H9 (cell line): ENCODE measurements at regions not wholly inside any gene's neighbourhood (a gene's known extent, or its start where the extent isn't known, plus 50 kb on each side); places are given as distances from the start of the nearest gene placed in this dataset.

Source experiments
- DNase-seq: peaks from one replicate; pipeline ENCODE4 v3.0.0-alpha.2; 2017
- H2AFZ ChIP-seq: one replicate; pipeline ENCODE4 v1.6.1; 2013; ENCODE audit warnings: mild to moderate bottlenecking, low read length, control low read depth, moderate library complexity
- H2AK5ac ChIP-seq: 2 replicates; pipeline ENCODE4 v1.6.1; 2013; ENCODE audit warnings: low read length, control low read depth, mixed read lengths; ENCODE audit not compliant: insufficient read length
- H2BK120ac ChIP-seq: one replicate; pipeline ENCODE4 v1.6.1; 2013; ENCODE audit warnings: low read depth, mild to moderate bottlenecking, low read length, control low read depth, inconsistent platforms; ENCODE audit not compliant: poor library complexity, severe bottlenecking
- H2BK12ac ChIP-seq: 2 replicates; pipeline ENCODE4 v1.6.1; 2013; ENCODE audit warnings: low read length, control low read depth, mixed read lengths, low read depth; ENCODE audit not compliant: insufficient read length
- H2BK15ac ChIP-seq: 2 replicates; pipeline ENCODE4 v1.6.1; 2013; ENCODE audit warnings: low read depth, low read length, control low read depth
- H2BK20ac ChIP-seq: one replicate; pipeline ENCODE4 v1.6.1; 2013; ENCODE audit warnings: low read depth, mild to moderate bottlenecking, low read length, control low read depth, inconsistent platforms; ENCODE audit not compliant: poor library complexity, severe bottlenecking
- H2BK5ac ChIP-seq: 2 replicates; pipeline ENCODE4 v1.6.1; 2013; ENCODE audit warnings: low read length, control low read depth, mixed read lengths; ENCODE audit not compliant: insufficient read length
- H3K14ac ChIP-seq: 2 replicates; pipeline ENCODE4 v1.6.1; 2013; ENCODE audit warnings: low read length, control low read depth; ENCODE audit not compliant: insufficient read depth
- H3K18ac ChIP-seq: 2 replicates; pipeline ENCODE4 v1.6.1; 2013; ENCODE audit warnings: low read depth, mild to moderate bottlenecking, mixed read lengths, low read length, control low read depth; ENCODE audit not compliant: insufficient read length
- H3K23ac ChIP-seq: 2 replicates; pipeline ENCODE4 v1.6.1; 2013; ENCODE audit warnings: low read length, control low read depth, mixed read lengths, low read depth; ENCODE audit not compliant: insufficient read length
- H3K23me2 ChIP-seq: 2 replicates; pipeline ENCODE4 v1.6.1; 2013; ENCODE audit warnings: low read depth, mild to moderate bottlenecking, mixed read lengths, low read length, control low read depth; ENCODE audit not compliant: insufficient read length, poor library complexity, severe bottlenecking
- H3K27ac ChIP-seq: 2 replicates; pipeline ENCODE4 v1.5.1; 2013; ENCODE audit warnings: low read length, control low read depth, mixed read lengths, low read depth; ENCODE audit not compliant: insufficient read length
- H3K27me3 ChIP-seq: 2 replicates; pipeline ENCODE4 v1.6.1; 2013; ENCODE audit warnings: low read length, control low read depth, inconsistent platforms; ENCODE audit not compliant: insufficient read depth
- H3K4ac ChIP-seq: 2 replicates; pipeline ENCODE4 v1.6.1; 2013; ENCODE audit warnings: low read depth, mild to moderate bottlenecking, control low read depth, inconsistent platforms, low read length, moderate library complexity
- H3K4me1 ChIP-seq: 2 replicates; pipeline ENCODE4 v1.6.1; 2013; ENCODE audit warnings: low read length, control low read depth, inconsistent platforms; ENCODE audit not compliant: insufficient read depth
- H3K4me2 ChIP-seq: 2 replicates; pipeline ENCODE4 v1.6.1; 2013; ENCODE audit warnings: low read length, control low read depth, mixed read lengths; ENCODE audit not compliant: insufficient read length, insufficient read depth
- H3K56ac ChIP-seq: 2 replicates; pipeline ENCODE4 v1.6.1; 2013; ENCODE audit warnings: low read depth, mild to moderate bottlenecking, mixed read lengths, low read length, control low read depth; ENCODE audit not compliant: insufficient read length
- H3K79me1 ChIP-seq: 2 replicates; pipeline ENCODE4 v1.6.1; 2013; ENCODE audit warnings: low read depth, mild to moderate bottlenecking, moderate library complexity, low read length, control low read depth, inconsistent platforms; ENCODE audit not compliant: insufficient read depth, poor library complexity, severe bottlenecking
- H3K79me2 ChIP-seq: 2 replicates; pipeline ENCODE4 v1.6.1; 2013; ENCODE audit warnings: low read length, control low read depth, inconsistent platforms; ENCODE audit not compliant: insufficient read depth
- H3K9ac ChIP-seq: 2 replicates; pipeline ENCODE4 v1.6.1; 2013; ENCODE audit warnings: low read length, control low read depth, mixed read lengths; ENCODE audit not compliant: insufficient read length; ENCODE audit errors: extremely low read depth
- H3K9me3 ChIP-seq: one replicate; pipeline ENCODE4 v1.6.1; 2013; ENCODE audit warnings: low read depth, low read length, inconsistent platforms; ENCODE audit not compliant: control insufficient read depth
- H3T11ph ChIP-seq: one replicate; pipeline ENCODE4 v1.6.1; 2013; ENCODE audit warnings: mild to moderate bottlenecking, low read length, control low read depth, inconsistent platforms
- H4K20me1 ChIP-seq: one replicate; pipeline ENCODE4 v1.6.1; 2013; ENCODE audit not compliant: control insufficient read depth, insufficient read length, insufficient read depth
- H4K5ac ChIP-seq: 2 replicates; pipeline ENCODE4 v1.6.1; 2013; ENCODE audit warnings: low read depth, mild to moderate bottlenecking, mixed read lengths, low read length, control low read depth; ENCODE audit not compliant: insufficient read length
- H4K8ac ChIP-seq: replicated peaks from 2 replicates; pipeline ENCODE4 v1.6.1; 2013; ENCODE audit warnings: low read length, control low read depth, mixed read lengths, low read depth; ENCODE audit not compliant: insufficient read length
- H4K91ac ChIP-seq: 2 replicates; pipeline ENCODE4 v1.6.1; 2013; ENCODE audit warnings: low read depth, mild to moderate bottlenecking, moderate library complexity, mixed read lengths, low read length, control low read depth; ENCODE audit not compliant: insufficient read length
- H3K27ac Mint-ChIP-seq, 3 experiments: 2 replicates in 2 of 3; 3 replicates in 1 of 3; pipeline ENCODE4 v1.8.0; 2020 to 2021; ENCODE audit warnings: mixed read lengths in 3 of 3, mild to moderate bottlenecking in 1 of 3, moderate library complexity in 1 of 3
- H3K27me3 Mint-ChIP-seq: 2 replicates; pipeline ENCODE4 v1.8.0; 2021; ENCODE audit warnings: low read depth, mild to moderate bottlenecking, moderate library complexity, mixed read lengths
- H3K36me3 Mint-ChIP-seq, 3 experiments: 2 replicates in 2 of 3; 3 replicates in 1 of 3; pipeline ENCODE4 v1.8.0; 2020 to 2021; ENCODE audit warnings: low read depth in 3 of 3, mixed read lengths in 3 of 3; ENCODE audit not compliant: insufficient read depth in 1 of 3
- H3K4me1 Mint-ChIP-seq, 2 experiments: 2 replicates each; pipeline ENCODE4 v1.8.0; 2020; ENCODE audit warnings: mixed read lengths in 2 of 2
- H3K4me3 Mint-ChIP-seq, 2 experiments: 2 replicates in 1 of 2; 3 replicates in 1 of 2; pipeline ENCODE4 v1.8.0; 2020 to 2021; ENCODE audit warnings: mild to moderate bottlenecking in 2 of 2, mixed read lengths in 2 of 2, moderate library complexity in 1 of 2
- H3K9me3 Mint-ChIP-seq, 2 experiments: 2 replicates in 1 of 2; 3 replicates in 1 of 2; pipeline ENCODE4 v1.8.0; 2020; ENCODE audit warnings: mild to moderate bottlenecking in 2 of 2, mixed read lengths in 2 of 2, moderate library complexity in 1 of 2
- CTCF ChIP-seq: fragments of 200-600 bp; sonication (generic); conservative IDR thresholded peaks from 3 replicates; pipeline ENCODE4 v1.8.0; 2021; ENCODE audit warnings: antibody characterized with exemption, mild to moderate bottlenecking
- WGBS: extraction: QIAGEN DNeasy Blood & Tissue Kit; methylation state at CpG from one replicate; pipeline ENCODE4 v1.1.7; 2013; ENCODE audit warnings: missing lambda C conversion rate, low lambda C conversion rate, mixed read lengths; ENCODE audit not compliant: insufficient read length; ENCODE audit errors: extremely low coverage; 5-methylcytosine and 5-hydroxymethylcytosine counted together

DNA sequence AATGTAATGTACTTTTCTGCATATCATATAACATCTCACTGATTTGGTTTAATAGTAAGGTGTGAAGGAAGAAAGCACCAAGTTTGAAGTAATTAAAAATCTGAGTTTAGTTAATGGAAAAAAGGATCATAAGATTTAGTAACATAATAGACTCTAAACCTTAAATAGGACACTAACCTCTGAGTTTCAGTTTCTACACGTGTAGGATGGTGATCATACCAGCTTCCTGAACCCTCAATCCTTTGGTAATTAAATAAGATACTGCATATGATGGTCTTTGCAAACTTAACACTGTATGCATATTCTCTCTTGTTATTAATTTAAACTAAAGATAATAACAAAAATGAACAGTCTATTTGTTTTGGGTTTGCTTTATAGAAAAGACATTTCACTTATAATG lies 216.8 kb downstream of the NUP35 start:
- H2AFZ ChIP-seq: no peak overlapping the region
- H3K9me3 ChIP-seq: no peaks in the 10 kb centered on the region
- no peak overlapping the region for H3K4me2 ChIP-seq
- no peaks in the 10 kb centered on the region for H3K23me2 ChIP-seq
- H3K27me3 ChIP-seq: no peaks in the 10 kb centered on the region
- no peak overlapping the region for H3K4me3 Mint-ChIP-seq
- H3K4ac ChIP-seq: no peak overlapping the region
- no peak overlapping the region for H3K56ac ChIP-seq
- H4K91ac ChIP-seq: no peak overlapping the region
- H2BK15ac ChIP-seq: no peak overlapping the region
- no peaks in the 10 kb centered on the region for H3K27me3 Mint-ChIP-seq
- no peaks in the 10 kb centered on the region for H3K36me3 Mint-ChIP-seq
- H2BK12ac ChIP-seq: no peak overlapping the region
- no peak for TF ChIP-seq CTCF
- H3K27ac Mint-ChIP-seq: no peak overlapping the region
- no peak overlapping the region for H2BK120ac ChIP-seq
- no peak overlapping the region for H2AK5ac ChIP-seq
- H4K8ac ChIP-seq: no peak overlapping the region
- no peak overlapping the region for H2BK20ac ChIP-seq
- no peaks in the 10 kb centered on the region for H4K20me1 ChIP-seq
- H3K79me1 ChIP-seq: no peaks in the 10 kb centered on the region
- no peak overlapping the region for H4K5ac ChIP-seq
- H3K14ac ChIP-seq: no peak overlapping the region
- no peaks in the 10 kb centered on the region for H3K4me1 ChIP-seq
- H3K9ac ChIP-seq: no peak overlapping the region
- H2BK5ac ChIP-seq: no peak overlapping the region
- WGBS: no CpG with 5 or more reads among the region's 1 CpG
- H3K18ac ChIP-seq: no peak overlapping the region
- H3K79me2 ChIP-seq: no peaks in the 10 kb centered on the region
- no peak overlapping the region for H3T11ph ChIP-seq
- no peak overlapping the region for H3K27ac ChIP-seq
- H3K9me3 Mint-ChIP-seq: no peaks in the 10 kb centered on the region
- H3K23ac ChIP-seq: no peak overlapping the region
- no peak for DNase-seq
- no peaks in the 10 kb centered on the region for H3K4me1 Mint-ChIP-seq
